Ammon's horn (tissue), 1 donor: ENCODE measurements at regions not wholly inside any gene's neighbourhood (a gene's known extent, or its start where the extent isn't known, plus 50 kb on each side); places are given as distances from the start of the nearest gene placed in this dataset.
"Not testable (repeated sequence)": the region's sequence is repeated elsewhere in the genome, so short reads cannot be mapped to it uniquely, and the experiment has no call there.

Experiments used
- DNase-seq: peaks from one replicate; pipeline ENCODE4 v3.0.0-alpha.2; 2016; ENCODE audit warnings: low spot score

GRCh38 chr4:117014236-117014635 lies 71.1 kb downstream of the TRAM1L1 start:
- DNase-seq, result no peak

GRCh38 chr4:117010671-117011070 lies 74.7 kb downstream of the TRAM1L1 start:
- DNase-seq, result no peak

- DNase-seq, result no peak
Observed at GRCh38 chr4:117001077-117001476, 84.3 kb downstream of the TRAM1L1 start.

GRCh38 chr4:116982656-116983055 lies 102.7 kb downstream of the TRAM1L1 start:
- DNase-seq, result no peak

GRCh38 chr4:116980436-116980835 lies 104.9 kb downstream of the TRAM1L1 start:
- not testable (repeated sequence) for DNase-seq

GRCh38 chr4:116959045-116959444 lies 126.3 kb downstream of the TRAM1L1 start:
- DNase-seq, result no peak

GRCh38 chr4:116953947-116954346 lies 131.4 kb downstream of the TRAM1L1 start:
- peak; percentile 10 for DNase-seq

- DNase-seq, result no peak
Observed at GRCh38 chr4:116952530-116953136, 132.7 kb downstream of the TRAM1L1 start.

- no peak for DNase-seq
Observed at GRCh38 chr4:116949856-116950255, 135.5 kb downstream of the TRAM1L1 start.

- DNase-seq, result no peak
Observed at GRCh38 chr4:116942315-116942714, 143.1 kb downstream of the TRAM1L1 start.

- no peak for DNase-seq
Observed at GRCh38 chr4:116930329-116930728, 155.0 kb downstream of the TRAM1L1 start.

GRCh38 chr4:116926631-116927295 lies 158.6 kb downstream of the TRAM1L1 start:
- peak; percentile 3 for DNase-seq

- no peak for DNase-seq
Observed at GRCh38 chr4:116925900-116926457, 159.4 kb downstream of the TRAM1L1 start.

GRCh38 chr4:116923389-116923788 lies 162.0 kb downstream of the TRAM1L1 start:
- no peak for DNase-seq

GRCh38 chr4:116913451-116913850 lies 171.9 kb downstream of the TRAM1L1 start:
- peak; percentile 40 for DNase-seq

- DNase-seq, result no peak
Observed at GRCh38 chr4:116906758-116907157, 178.6 kb downstream of the TRAM1L1 start.

- DNase-seq, result no peak
Observed at GRCh38 chr4:116899561-116899960, 185.8 kb downstream of the TRAM1L1 start.

- no peak for DNase-seq
Observed at GRCh38 chr4:116885579-116885978, 199.8 kb downstream of the TRAM1L1 start.

GRCh38 chr4:116882503-116882902 lies 202.9 kb downstream of the TRAM1L1 start:
- no peak for DNase-seq

- no peak for DNase-seq
Observed at GRCh38 chr4:116881077-116881476, 204.3 kb downstream of the TRAM1L1 start.

- DNase-seq, result no peak
Observed at GRCh38 chr4:116880625-116881024, 204.8 kb downstream of the TRAM1L1 start.

- no peak for DNase-seq
Observed at GRCh38 chr4:116878280-116878679, 207.1 kb downstream of the TRAM1L1 start.

- DNase-seq, result no peak
Observed at GRCh38 chr4:116877069-116877468, 208.3 kb downstream of the TRAM1L1 start.

- no peak for DNase-seq
Observed at GRCh38 chr4:116872941-116873340, 212.4 kb downstream of the TRAM1L1 start.
